HepG2 (cell line): ENCODE measurements at regions not wholly inside any gene's neighbourhood (a gene's known extent, or its start where the extent isn't known, plus 50 kb on each side); places are given as distances from the start of the nearest gene placed in this dataset.
A peak's percentile ranks its signal among the peaks of the same experiment; 100 is the strongest.
"Not testable (repeated sequence)": the region's sequence is repeated elsewhere in the genome, so short reads cannot be mapped to it uniquely, and the experiment has no call there.

ENCODE experiments used
- ATAC-seq: fragments of 200-7000 bp; cut with Tn5 transposase; 3 replicates; pipeline ENCODE4 v1.9.1; 2020; ENCODE audit warnings: mild to moderate bottlenecking, moderate library complexity
- BruUV-seq: library from RNA; stranded (reverse); fragments of 400-500 nt; replicated peaks from 2 replicates; lab custom pipeline; 2021; lab: Mats Ljungman, UMichigan
- CTCF ChIA-PET: fragments of 300-600 bp; formaldehyde crosslinking; extraction: SDS; loops from one replicate; lab custom pipeline; 2021; ENCODE audit warnings: low total read pairs, inconsistent platforms, low intra/inter-chr PET ratio; lab: Yijun Ruan, JAX
- POLR2A ChIA-PET: fragments of 350-600 bp; sonication (Branson Sonifier 250); formaldehyde crosslinking; loops from one replicate; lab custom pipeline; 2020; ENCODE audit warnings: antibody characterized with exemption, inconsistent platforms; lab: Yijun Ruan, JAX
- DNase-seq: peaks from one replicate; pipeline ENCODE4 v3.0.0-alpha.2; 2015; ENCODE audit warnings: low spot score
- FAIRE-seq: peaks from 3 replicates; lab custom pipeline; 2011; peaks lifted over from hg19 to GRCh38; lab: Jason Lieb, UNC
- H2AFZ ChIP-seq: one replicate; pipeline ENCODE4 v1.6.1; 2011; ENCODE audit warnings: low read length, inconsistent platforms
- H3K27ac ChIP-seq: fragments of 300-600 bp; 3 replicates; pipeline ENCODE4 v1.8.0; 2011; ENCODE audit warnings: mixed run types, mild to moderate bottlenecking, mixed read lengths, low read length, inconsistent platforms; ENCODE audit not compliant: insufficient read depth; ENCODE audit errors: extremely low read length
- H3K27me3 ChIP-seq, 2 experiments: fragments of 200-600 bp in 1 of 2; 2 replicates in 1 of 2; 3 replicates in 1 of 2; pipeline versions ENCODE4 v1.6.0 to v1.8.0; 2011; ENCODE audit warnings: low read length in 2 of 2, mild to moderate bottlenecking in 2 of 2, moderate library complexity in 2 of 2, inconsistent platforms in 1 of 2; ENCODE audit not compliant: insufficient read depth in 2 of 2, control insufficient read depth in 1 of 2
- H3K36me3 ChIP-seq, 2 experiments: fragments of 200-600 bp in 1 of 2; replicated peaks in 1 of 2; 2 replicates in 1 of 2; 3 replicates in 1 of 2; pipeline versions ENCODE4 v1.5.1 to v1.8.0; 2011; ENCODE audit warnings: low read length in 2 of 2, inconsistent platforms in 1 of 2; ENCODE audit not compliant: insufficient read depth in 2 of 2, control insufficient read depth in 1 of 2
- H3K4me1 ChIP-seq: 2 replicates; pipeline ENCODE4 v1.5.1; 2012; ENCODE audit warnings: low read length, inconsistent platforms; ENCODE audit not compliant: insufficient read depth
- H3K4me2 ChIP-seq: 2 replicates; pipeline ENCODE4 v1.6.0; 2011; ENCODE audit warnings: low read depth, low read length, inconsistent platforms
- H3K4me3 ChIP-seq, 3 experiments: fragments of 200-600 bp in 1 of 3; sonication (generic), shearing (Covaris generic) in 1 of 3; replicated peaks in 1 of 3; 2 replicates each; pipeline ENCODE4 v1.5.1; 2011 to 2016; ENCODE audit warnings: low read length in 3 of 3, inconsistent platforms in 2 of 3, low read depth in 2 of 3, mild to moderate bottlenecking in 2 of 3, control low read depth in 1 of 3, mixed read lengths in 1 of 3; ENCODE audit not compliant: insufficient read depth in 1 of 3
- H3K79me2 ChIP-seq: one replicate; pipeline ENCODE4 v1.6.1; 2011; ENCODE audit warnings: low read length, inconsistent platforms; ENCODE audit not compliant: insufficient read depth
- H3K9ac ChIP-seq: 2 replicates; pipeline ENCODE4 v1.6.0; 2011; ENCODE audit warnings: mild to moderate bottlenecking, low read depth, low read length, inconsistent platforms; ENCODE audit not compliant: insufficient read depth
- H3K9me3 ChIP-seq: 2 replicates; pipeline ENCODE4 v1.5.1; 2012; ENCODE audit warnings: mild to moderate bottlenecking, low read length
- H4K20me1 ChIP-seq: 2 replicates; pipeline ENCODE4 v1.6.0; 2011; ENCODE audit warnings: inconsistent platforms, mild to moderate bottlenecking, low read length, moderate library complexity; ENCODE audit not compliant: insufficient read depth
- ATF7 ChIP-seq, 2 experiments: fragments of 450-650 bp in 1 of 2; sonication (generic) in 1 of 2; formaldehyde crosslinking in 1 of 2; IDR thresholded peaks; 2 replicates each; pipeline versions ENCODE4 v1.4.0 to v1.6.1; 2016 to 2020; ENCODE audit warnings: antibody characterized with exemption in 1 of 2, mild to moderate bottlenecking in 1 of 2, missing genetic modification reagents in 1 of 2
- PHF21A ChIP-seq: sonication (generic); formaldehyde crosslinking; IDR thresholded peaks from 2 replicates; pipeline ENCODE4 v1.5.0; 2020; ENCODE audit warnings: mild to moderate bottlenecking, missing genetic modification reagents
- WGBS: methylation state at CpG from one replicate; pipeline ENCODE4 v1.1.6; 2017; ENCODE audit warnings: low lambda C conversion rate; 5-methylcytosine and 5-hydroxymethylcytosine counted together
- in situ Hi-C: cut with HindIII; loops from 2 replicates; pipeline ENCODE4 v1.10.0; 2017; ENCODE audit warnings: low pct_unique_long_range_greater_than_20kb; ENCODE audit not compliant: extremely low pct_ligation_motif_present
- intact Hi-C: fragments of 100-400 bp; cut with micrococcal nuclease; formaldehyde crosslinking; loops from one replicate; pipeline ENCODE4 v1.10.0; 2022; ENCODE audit not compliant: unreplicated experiment

DNA sequence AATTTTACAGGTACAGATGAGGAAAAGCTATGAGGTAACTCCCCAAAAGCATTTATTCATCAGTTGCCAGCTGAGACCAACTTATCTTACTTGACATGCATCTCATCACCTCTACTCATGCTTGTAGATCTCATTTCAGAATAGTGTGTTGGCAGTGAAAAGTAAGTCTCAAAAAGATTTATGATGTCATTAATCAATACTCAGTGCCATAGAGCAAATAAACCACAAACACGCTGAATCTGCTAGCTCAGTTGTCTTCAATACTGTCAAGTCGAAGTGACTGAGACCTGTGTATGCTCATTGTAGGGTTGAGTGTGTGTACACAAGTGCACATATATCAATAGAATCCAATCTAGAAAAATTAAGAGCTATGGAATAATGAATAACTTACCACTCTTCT is 413.5 kb downstream of the CNTN3 start:
- intact Hi-C loops (no loop called here), in situ Hi-C loops (no loop called here)
- WGBS: 2% methylated on average over 2 of the region's 2 CpGs
- no peaks in the 10 kb centered on the region for H3K4me1 ChIP-seq
- no peaks in the 10 kb centered on the region for H3K27me3 ChIP-seq
- H3K9me3 ChIP-seq: peaks cover 64% of the 10 kb centered on the region
- CTCF ChIA-PET: no interaction called here
- no peaks in the 10 kb centered on the region for H3K79me2 ChIP-seq
- FAIRE-seq (no peak), ATAC-seq (no peak), DNase-seq (no peak)
- POLR2A ChIA-PET: no interaction called here
- BruUV-seq: no TSS peak
- no peak overlapping the region for H3K9ac ChIP-seq
- no peak overlapping the region for H3K4me2 ChIP-seq
- H3K4me3 ChIP-seq: no peak overlapping the region
- peak; percentile 70 for TF ChIP-seq ATF7 (IDR thresholded peaks at IDR 0.05)
- no peak for TF ChIP-seq ATF7 (CRISPR knock-in tag; IDR thresholded peaks at IDR 0.05)
- no peak for TF ChIP-seq PHF21A (CRISPR knock-in tag)
- no peak overlapping the region for H3K27ac ChIP-seq
- H2AFZ ChIP-seq: no peak overlapping the region
- H3K36me3 ChIP-seq: no peaks in the 10 kb centered on the region
- H4K20me1 ChIP-seq: no peaks in the 10 kb centered on the region

- FAIRE-seq, BruUV-seq, in situ Hi-C loops: not testable (repeated sequence)
Measured at GRCh38 chr3:74178664-74179063, 435.8 kb downstream of the CNTN3 start.

More at GRCh38 chr3:74178664-74179063, 435.8 kb downstream of the CNTN3 start:
- WGBS: 50% methylated on average over 5 of the region's 5 CpGs
- POLR2A ChIA-PET, H3K27me3 ChIP-seq, H3K4me2 ChIP-seq, H3K79me2 ChIP-seq, CTCF ChIA-PET, DNase-seq, H3K4me3 ChIP-seq, H3K4me1 ChIP-seq, intact Hi-C loops, H2AFZ ChIP-seq, H3K36me3 ChIP-seq, ATAC-seq, H3K9ac ChIP-seq, H3K27ac ChIP-seq, H4K20me1 ChIP-seq: not testable (repeated sequence)
- H3K9me3 ChIP-seq: peaks cover 73% of the 10 kb centered on the region
